ENCODE measurements at regions not wholly inside any gene's neighbourhood (a gene's known extent, or its start where the extent isn't known, plus 50 kb on each side); places are given as distances from the start of the nearest gene placed in this dataset.

DNA sequence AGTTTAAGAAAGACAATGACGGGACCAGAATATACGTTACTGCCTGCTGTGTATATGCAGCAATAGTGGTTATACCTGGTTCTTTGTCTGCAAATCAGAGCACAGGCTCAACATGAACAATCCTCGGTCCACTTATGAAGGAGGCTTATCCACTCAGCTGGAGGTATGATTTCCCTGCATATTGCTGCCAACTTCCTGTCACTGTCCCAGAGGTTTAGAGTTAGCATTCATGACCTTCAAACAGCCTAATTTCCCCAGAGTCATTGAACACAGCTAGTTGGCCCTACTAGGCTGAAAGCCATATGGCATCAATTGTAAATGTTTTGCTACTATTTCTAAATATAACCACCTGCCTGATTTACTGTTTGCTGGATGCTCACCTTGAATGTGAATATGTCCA is 224.9 kb upstream of the ZNF717 start (continued):
- TF ChIP-seq ELF1 (IDR thresholded peaks at IDR 0.05): no peak
- TF ChIP-seq, protein P1, sequence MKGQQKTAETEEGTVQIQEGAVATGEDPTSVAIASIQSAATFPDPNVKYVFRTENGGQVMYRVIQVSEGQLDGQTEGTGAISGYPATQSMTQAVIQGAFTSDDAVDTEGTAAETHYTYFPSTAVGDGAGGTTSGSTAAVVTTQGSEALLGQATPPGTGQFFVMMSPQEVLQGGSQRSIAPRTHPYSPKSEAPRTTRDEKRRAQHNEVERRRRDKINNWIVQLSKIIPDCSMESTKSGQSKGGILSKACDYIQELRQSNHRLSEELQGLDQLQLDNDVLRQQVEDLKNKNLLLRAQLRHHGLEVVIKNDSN (IDR thresholded peaks at IDR 0.05; ENCODE audit: borderline replicate concordance, low read depth): no peak
- TF ChIP-seq EZH2phosphoT487 (IDR thresholded peaks at IDR 0.05; ENCODE audit: borderline replicate concordance, low read depth): no peak
- TF ChIP-seq, protein P2, sequence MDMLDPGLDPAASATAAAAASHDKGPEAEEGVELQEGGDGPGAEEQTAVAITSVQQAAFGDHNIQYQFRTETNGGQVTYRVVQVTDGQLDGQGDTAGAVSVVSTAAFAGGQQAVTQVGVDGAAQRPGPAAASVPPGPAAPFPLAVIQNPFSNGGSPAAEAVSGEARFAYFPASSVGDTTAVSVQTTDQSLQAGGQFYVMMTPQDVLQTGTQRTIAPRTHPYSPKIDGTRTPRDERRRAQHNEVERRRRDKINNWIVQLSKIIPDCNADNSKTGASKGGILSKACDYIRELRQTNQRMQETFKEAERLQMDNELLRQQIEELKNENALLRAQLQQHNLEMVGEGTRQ (IDR thresholded peaks at IDR 0.05; ENCODE audit: borderline replicate concordance, low read depth, low read length): no peak
- no peak for TF ChIP-seq NRF1 (IDR thresholded peaks at IDR 0.05; ENCODE audit: low read depth, low read length)
- no peak for TF ChIP-seq JUND (IDR thresholded peaks at IDR 0.05)
- no peak for TF ChIP-seq NFIC (IDR thresholded peaks at IDR 0.05; ENCODE audit: borderline replicate concordance)

DNA sequence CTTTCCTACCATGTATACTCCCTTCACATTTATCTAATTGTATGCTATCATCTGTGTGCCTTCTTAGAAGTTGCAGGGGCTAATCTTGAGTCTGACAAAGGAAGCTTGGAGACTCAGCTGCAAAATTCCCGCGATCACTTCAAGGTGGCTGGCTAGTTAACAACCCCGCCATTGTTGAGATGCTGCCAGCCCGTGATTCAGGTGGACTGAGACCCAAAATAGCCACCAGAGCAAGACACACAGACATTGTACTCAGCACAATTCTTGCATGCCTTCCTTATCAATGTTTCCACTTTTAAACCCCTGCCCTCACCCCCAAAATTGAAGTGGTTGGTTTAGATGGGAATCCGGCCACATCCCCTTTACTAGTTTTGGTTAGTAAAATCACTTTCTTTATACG is 225.8 kb upstream of the ZNF717 start:
- H3K4me1 ChIP-seq (ENCODE audit: control insufficient read depth in 1 of 2, insufficient read depth in 2 of 2, low read depth in 1 of 2, low read length in 1 of 2): no peaks in the 10 kb centered on the region
- H3K9ac ChIP-seq: no peak overlapping the region
- DNase-seq: no peak
- H3K79me2 ChIP-seq (ENCODE audit: insufficient read depth): no peaks in the 10 kb centered on the region
- H3K36me3 ChIP-seq (replicated peaks in 1 of 2; ENCODE audit: control insufficient read depth in 1 of 2, insufficient read depth in 2 of 2, low read length in 1 of 2): no peaks in the 10 kb centered on the region
- H2AFZ ChIP-seq (ENCODE audit: low read depth): no peak overlapping the region
- ChIA-PET CTCF (interaction anchor here (0.9 to 1.1 kb wide), 2 partner anchors 13 to 34 kb away, joined by 4 to 5 read pairs; no protein-coding TSS in a partner anchor), POLR2A (no interaction called here)
- H3K4me2 ChIP-seq: no peak overlapping the region
- H3K9me3 ChIP-seq: 0 out of 2 replicates have a peak, but pooled peaks cover 4% of the 10 kb centered on the region
- TF ChIP-seq, protein P1 (IDR thresholded peaks at IDR 0.05; ENCODE audit: borderline replicate concordance, low read depth): no peak
- TF ChIP-seq FOXM1 (IDR thresholded peaks at IDR 0.05; ENCODE audit: low read depth) (no peak), EP300 (IDR thresholded peaks at IDR 0.05; ENCODE audit: borderline replicate concordance in 1 of 2, low read depth in 1 of 2, low read length in 1 of 2) (no peak), FOXJ3 (CRISPR knock-in tag; IDR thresholded peaks at IDR 0.05) (no peak), SIN3A (IDR thresholded peaks at IDR 0.05; ENCODE audit: borderline replicate concordance, low read depth, low read length) (no peak), CHD2 (IDR thresholded peaks at IDR 0.05; ENCODE audit: low read length, partially characterized antibody) (no peak), JUND (IDR thresholded peaks at IDR 0.05) (no peak), NRF1 (IDR thresholded peaks at IDR 0.05; ENCODE audit: low read depth, low read length) (no peak), RAD21 (IDR thresholded peaks at IDR 0.05; ENCODE audit: low read length) (no peak), POLR2AphosphoS5 (IDR thresholded peaks at IDR 0.05; ENCODE audit: low read depth, low read length) (no peak), EZH2phosphoT487 (IDR thresholded peaks at IDR 0.05; ENCODE audit: borderline replicate concordance, low read depth) (no peak), MEF2A (IDR thresholded peaks at IDR 0.05; ENCODE audit: borderline replicate concordance, low read depth) (no peak)
- TF ChIP-seq, protein P3, sequence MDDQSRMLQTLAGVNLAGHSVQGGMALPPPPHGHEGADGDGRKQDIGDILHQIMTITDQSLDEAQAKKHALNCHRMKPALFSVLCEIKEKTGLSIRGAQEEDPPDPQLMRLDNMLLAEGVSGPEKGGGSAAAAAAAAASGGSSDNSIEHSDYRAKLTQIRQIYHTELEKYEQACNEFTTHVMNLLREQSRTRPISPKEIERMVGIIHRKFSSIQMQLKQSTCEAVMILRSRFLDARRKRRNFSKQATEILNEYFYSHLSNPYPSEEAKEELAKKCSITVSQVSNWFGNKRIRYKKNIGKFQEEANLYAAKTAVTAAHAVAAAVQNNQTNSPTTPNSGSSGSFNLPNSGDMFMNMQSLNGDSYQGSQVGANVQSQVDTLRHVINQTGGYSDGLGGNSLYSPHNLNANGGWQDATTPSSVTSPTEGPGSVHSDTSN (IDR thresholded peaks at IDR 0.05): no peak
- TF ChIP-seq, protein P4, sequence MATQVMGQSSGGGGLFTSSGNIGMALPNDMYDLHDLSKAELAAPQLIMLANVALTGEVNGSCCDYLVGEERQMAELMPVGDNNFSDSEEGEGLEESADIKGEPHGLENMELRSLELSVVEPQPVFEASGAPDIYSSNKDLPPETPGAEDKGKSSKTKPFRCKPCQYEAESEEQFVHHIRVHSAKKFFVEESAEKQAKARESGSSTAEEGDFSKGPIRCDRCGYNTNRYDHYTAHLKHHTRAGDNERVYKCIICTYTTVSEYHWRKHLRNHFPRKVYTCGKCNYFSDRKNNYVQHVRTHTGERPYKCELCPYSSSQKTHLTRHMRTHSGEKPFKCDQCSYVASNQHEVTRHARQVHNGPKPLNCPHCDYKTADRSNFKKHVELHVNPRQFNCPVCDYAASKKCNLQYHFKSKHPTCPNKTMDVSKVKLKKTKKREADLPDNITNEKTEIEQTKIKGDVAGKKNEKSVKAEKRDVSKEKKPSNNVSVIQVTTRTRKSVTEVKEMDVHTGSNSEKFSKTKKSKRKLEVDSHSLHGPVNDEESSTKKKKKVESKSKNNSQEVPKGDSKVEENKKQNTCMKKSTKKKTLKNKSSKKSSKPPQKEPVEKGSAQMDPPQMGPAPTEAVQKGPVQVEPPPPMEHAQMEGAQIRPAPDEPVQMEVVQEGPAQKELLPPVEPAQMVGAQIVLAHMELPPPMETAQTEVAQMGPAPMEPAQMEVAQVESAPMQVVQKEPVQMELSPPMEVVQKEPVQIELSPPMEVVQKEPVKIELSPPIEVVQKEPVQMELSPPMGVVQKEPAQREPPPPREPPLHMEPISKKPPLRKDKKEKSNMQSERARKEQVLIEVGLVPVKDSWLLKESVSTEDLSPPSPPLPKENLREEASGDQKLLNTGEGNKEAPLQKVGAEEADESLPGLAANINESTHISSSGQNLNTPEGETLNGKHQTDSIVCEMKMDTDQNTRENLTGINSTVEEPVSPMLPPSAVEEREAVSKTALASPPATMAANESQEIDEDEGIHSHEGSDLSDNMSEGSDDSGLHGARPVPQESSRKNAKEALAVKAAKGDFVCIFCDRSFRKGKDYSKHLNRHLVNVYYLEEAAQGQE (IDR thresholded peaks at IDR 0.05; ENCODE audit: low read depth, low read length): no peak
- no peaks in the 10 kb centered on the region for H4K20me1 ChIP-seq (ENCODE audit: insufficient read depth)
- no peaks in the 10 kb centered on the region for H3K9me2 ChIP-seq
- no peaks in the 10 kb centered on the region for H3K27me3 ChIP-seq (ENCODE audit: insufficient read depth)
- no peak overlapping the region for H3K4me3 ChIP-seq (ENCODE audit: low read depth in 2 of 2, low read length in 1 of 2)
- WGBS (ENCODE audit: low lambda C conversion rate): 27% methylated on average over 6 of the region's 6 CpGs
- H3F3A ChIP-seq (replicated peaks; ENCODE audit: insufficient read depth): no peaks in the 10 kb centered on the region
- no peak overlapping the region for H3K27ac ChIP-seq (ENCODE audit: low read depth in 2 of 2, low read length in 1 of 2)
